ENCODE measurements at regions not wholly inside any gene's neighbourhood (a gene's known extent, or its start where the extent isn't known, plus 50 kb on each side); places are given as distances from the start of the nearest gene placed in this dataset.

DNA sequence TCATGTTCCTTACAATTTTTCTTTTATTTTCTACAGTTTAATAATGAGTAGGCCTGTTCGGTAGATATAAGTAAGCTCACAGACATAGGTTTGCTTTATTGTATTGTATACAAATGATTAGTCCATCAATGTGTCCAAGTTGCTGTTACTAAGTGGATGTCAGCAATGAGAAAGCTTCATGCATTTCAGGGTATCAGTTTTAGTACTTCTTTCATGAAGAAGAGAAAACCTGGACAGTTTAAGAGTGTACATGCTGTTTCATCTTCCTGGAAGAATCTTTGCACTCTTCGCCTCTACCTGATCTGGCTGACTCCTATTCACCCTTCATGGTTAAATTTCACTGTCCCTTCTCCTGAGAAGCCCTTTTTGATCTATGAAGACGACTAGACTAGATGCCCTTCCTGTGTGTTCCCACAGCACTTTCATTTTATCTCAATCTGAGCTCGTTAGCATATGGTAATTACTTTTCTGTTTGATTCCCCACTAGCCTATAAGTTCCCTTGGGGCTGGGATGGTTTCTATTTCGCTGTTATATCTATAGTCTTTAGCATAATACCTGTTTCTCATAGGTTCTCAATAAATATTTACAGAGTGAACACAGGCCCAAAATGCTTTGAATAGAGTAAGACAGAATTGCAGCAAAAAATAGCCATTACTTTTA lies 70.7 kb downstream of the CETN3 start:
- peaks cover 16% of the 10 kb centered on the region for H3K27me3 Mint-ChIP-seq (ENCODE audit: unreplicated experiment)
- no peak for DNase-seq (ENCODE audit: extremely low spot score, unreplicated experiment)
- H3K9me3 Mint-ChIP-seq (ENCODE audit: unreplicated experiment): no peaks in the 10 kb centered on the region
- no peaks in the 10 kb centered on the region for H3K36me3 Mint-ChIP-seq (ENCODE audit: unreplicated experiment)
- TF ChIP-seq, protein P1, sequence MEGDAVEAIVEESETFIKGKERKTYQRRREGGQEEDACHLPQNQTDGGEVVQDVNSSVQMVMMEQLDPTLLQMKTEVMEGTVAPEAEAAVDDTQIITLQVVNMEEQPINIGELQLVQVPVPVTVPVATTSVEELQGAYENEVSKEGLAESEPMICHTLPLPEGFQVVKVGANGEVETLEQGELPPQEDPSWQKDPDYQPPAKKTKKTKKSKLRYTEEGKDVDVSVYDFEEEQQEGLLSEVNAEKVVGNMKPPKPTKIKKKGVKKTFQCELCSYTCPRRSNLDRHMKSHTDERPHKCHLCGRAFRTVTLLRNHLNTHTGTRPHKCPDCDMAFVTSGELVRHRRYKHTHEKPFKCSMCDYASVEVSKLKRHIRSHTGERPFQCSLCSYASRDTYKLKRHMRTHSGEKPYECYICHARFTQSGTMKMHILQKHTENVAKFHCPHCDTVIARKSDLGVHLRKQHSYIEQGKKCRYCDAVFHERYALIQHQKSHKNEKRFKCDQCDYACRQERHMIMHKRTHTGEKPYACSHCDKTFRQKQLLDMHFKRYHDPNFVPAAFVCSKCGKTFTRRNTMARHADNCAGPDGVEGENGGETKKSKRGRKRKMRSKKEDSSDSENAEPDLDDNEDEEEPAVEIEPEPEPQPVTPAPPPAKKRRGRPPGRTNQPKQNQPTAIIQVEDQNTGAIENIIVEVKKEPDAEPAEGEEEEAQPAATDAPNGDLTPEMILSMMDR (IDR thresholded peaks at IDR 0.05): no peak
- H3K4me1 Mint-ChIP-seq (ENCODE audit: unreplicated experiment): no peaks in the 10 kb centered on the region
- H3K4me3 Mint-ChIP-seq (ENCODE audit: unreplicated experiment): no peak overlapping the region
- H3K27ac Mint-ChIP-seq (ENCODE audit: unreplicated experiment): no peak overlapping the region

DNA sequence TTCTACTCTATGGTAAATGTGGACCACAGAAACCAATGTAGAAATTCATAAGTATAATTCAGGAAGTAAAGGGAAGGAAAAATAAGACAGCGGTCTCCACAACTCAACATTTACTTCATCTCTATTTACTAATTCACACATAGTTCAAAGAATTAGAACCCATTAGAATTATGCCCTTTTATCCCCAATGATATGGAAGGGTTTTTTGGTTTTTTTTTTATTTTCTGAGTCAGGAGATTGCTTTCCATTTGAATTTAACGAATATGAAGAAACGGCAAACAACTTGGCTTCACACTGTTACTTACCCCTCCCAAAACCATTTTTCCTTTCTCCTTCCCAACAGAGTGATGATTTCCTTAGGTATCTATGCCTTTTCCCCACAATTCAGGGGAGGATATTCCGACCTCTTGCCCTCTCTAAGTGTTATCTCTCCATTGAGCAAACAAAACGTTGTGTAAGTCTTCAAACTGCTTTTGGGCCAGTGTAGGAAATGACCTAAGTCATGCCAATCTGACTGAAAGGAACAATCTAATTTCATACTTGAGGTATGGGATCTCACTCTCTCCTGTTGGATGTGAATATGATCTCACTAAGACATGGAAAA lies 72.0 kb downstream of the CETN3 start:
- Mint-ChIP-seq H3K4me3 (ENCODE audit: unreplicated experiment) (no peak overlapping the region), H3K27me3 (ENCODE audit: unreplicated experiment) (peaks cover 8% of the 10 kb centered on the region), H3K9me3 (ENCODE audit: unreplicated experiment) (no peaks in the 10 kb centered on the region), H3K4me1 (ENCODE audit: unreplicated experiment) (no peaks in the 10 kb centered on the region), H3K36me3 (ENCODE audit: unreplicated experiment) (no peaks in the 10 kb centered on the region), H3K27ac (ENCODE audit: unreplicated experiment) (no peak overlapping the region)
- DNase-seq (ENCODE audit: extremely low spot score, unreplicated experiment): no peak
- TF ChIP-seq, protein P1 (IDR thresholded peaks at IDR 0.05): no peak

DNA sequence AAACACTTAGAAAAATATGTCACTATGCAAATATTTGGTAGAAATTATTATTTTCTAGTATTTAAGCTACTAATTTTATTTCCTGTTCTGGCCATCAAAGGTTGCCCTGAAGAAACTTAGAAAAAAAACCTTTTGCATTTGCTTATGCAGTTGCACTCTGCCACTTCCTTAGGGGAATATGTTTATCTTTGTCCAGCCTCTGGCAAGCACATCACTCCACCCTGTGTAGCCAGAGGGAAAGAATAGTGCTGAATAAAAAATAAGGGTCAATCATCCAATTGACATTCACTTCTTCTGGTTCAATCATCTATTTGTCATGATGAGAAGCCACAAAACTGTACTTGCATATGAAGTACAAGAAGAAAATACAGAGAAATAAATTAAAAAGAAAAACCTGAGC lies 72.8 kb downstream of the CETN3 start:
- H3K27ac Mint-ChIP-seq (ENCODE audit: unreplicated experiment): no peak overlapping the region
- no peaks in the 10 kb centered on the region for H3K4me1 Mint-ChIP-seq (ENCODE audit: unreplicated experiment)
- H3K36me3 Mint-ChIP-seq (ENCODE audit: unreplicated experiment): no peaks in the 10 kb centered on the region
- no peak for DNase-seq (ENCODE audit: extremely low spot score, unreplicated experiment)
- peaks cover 8% of the 10 kb centered on the region for H3K27me3 Mint-ChIP-seq (ENCODE audit: unreplicated experiment)
- H3K4me3 Mint-ChIP-seq (ENCODE audit: unreplicated experiment): no peak overlapping the region
- no peaks in the 10 kb centered on the region for H3K9me3 Mint-ChIP-seq (ENCODE audit: unreplicated experiment)
- TF ChIP-seq, protein P1 (IDR thresholded peaks at IDR 0.05): no peak

DNA sequence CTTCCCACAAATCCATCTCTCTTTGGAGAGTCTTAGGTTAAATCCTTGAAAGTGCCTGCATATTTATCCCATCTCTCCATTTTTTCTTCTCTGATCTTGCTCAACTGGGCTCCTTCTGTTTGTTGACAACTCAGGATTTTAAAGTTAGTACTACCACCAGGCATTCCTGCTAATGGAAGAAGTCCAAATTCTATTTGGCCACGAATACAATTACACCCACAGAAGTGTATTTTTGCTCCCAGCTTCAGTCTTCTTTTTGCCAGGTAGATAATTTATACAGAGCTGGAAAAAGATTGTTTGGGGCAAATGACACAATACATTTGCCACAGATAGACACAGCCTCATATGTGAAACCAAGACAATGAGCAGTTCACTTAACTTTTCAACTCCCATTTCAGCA lies 74.8 kb downstream of the CETN3 start:
- TF ChIP-seq, protein P1 (IDR thresholded peaks at IDR 0.05): no peak
- H3K4me3 Mint-ChIP-seq (ENCODE audit: unreplicated experiment): no peak overlapping the region
- H3K4me1 Mint-ChIP-seq (ENCODE audit: unreplicated experiment): no peaks in the 10 kb centered on the region
- DNase-seq (ENCODE audit: extremely low spot score, unreplicated experiment): no peak
- peaks cover 13% of the 10 kb centered on the region for H3K27me3 Mint-ChIP-seq (ENCODE audit: unreplicated experiment)
- no peaks in the 10 kb centered on the region for H3K9me3 Mint-ChIP-seq (ENCODE audit: unreplicated experiment)
- H3K27ac Mint-ChIP-seq (ENCODE audit: unreplicated experiment): no peak overlapping the region
- no peaks in the 10 kb centered on the region for H3K36me3 Mint-ChIP-seq (ENCODE audit: unreplicated experiment)

DNA sequence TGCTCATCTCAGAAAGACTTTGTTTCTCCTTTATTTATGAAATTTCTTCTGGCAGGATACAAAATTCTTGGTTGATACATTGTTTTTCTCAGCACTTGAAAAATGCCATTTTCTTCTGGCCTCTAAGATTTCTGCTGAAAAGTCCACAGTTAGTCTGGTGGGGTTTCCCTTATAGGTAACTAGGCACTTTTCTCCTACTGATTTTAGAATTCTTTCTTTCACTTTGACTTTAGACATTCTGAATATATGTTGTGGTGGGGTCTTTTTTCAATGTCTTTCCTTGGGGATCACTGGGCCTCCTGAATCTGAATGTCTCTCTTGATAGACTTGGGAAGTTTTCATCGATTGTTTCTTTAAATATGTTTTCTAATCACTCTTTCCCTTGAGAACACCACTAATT lies 79.6 kb downstream of the CETN3 start:
- Mint-ChIP-seq H3K27ac (ENCODE audit: unreplicated experiment) (no peak overlapping the region), H3K4me3 (ENCODE audit: unreplicated experiment) (no peak overlapping the region), H3K4me1 (ENCODE audit: unreplicated experiment) (no peaks in the 10 kb centered on the region), H3K36me3 (ENCODE audit: unreplicated experiment) (no peaks in the 10 kb centered on the region), H3K27me3 (ENCODE audit: unreplicated experiment) (peaks cover 11% of the 10 kb centered on the region), H3K9me3 (ENCODE audit: unreplicated experiment) (peaks cover 1% of the 10 kb centered on the region)
- TF ChIP-seq, protein P1 (IDR thresholded peaks at IDR 0.05): no peak
- DNase-seq (ENCODE audit: extremely low spot score, unreplicated experiment): no peak
